GM21717 (cell line): ENCODE measurements at regions not wholly inside any gene's neighbourhood (a gene's known extent, or its start where the extent isn't known, plus 50 kb on each side); places are given as distances from the start of the nearest gene placed in this dataset.

Experiments used
- ATAC-seq: cut with Tn5 transposase; IDR thresholded peaks from one replicate; pipeline ENCODE4 v1.9.1; 2021; ENCODE audit warnings: mild to moderate bottlenecking, moderate library complexity; ENCODE audit not compliant: unreplicated experiment

- no peak for ATAC-seq
Measured at GRCh38 chr11:13062115-13062514, 53.0 kb downstream of the RASSF10 start.

GRCh38 chr11:13064593-13064992, 55.5 kb downstream of the RASSF10 start:
- ATAC-seq: no peak

GRCh38 chr11:13065200-13065787, 56.2 kb downstream of the RASSF10 start:
- no peak for ATAC-seq

- ATAC-seq: no peak
Measured at GRCh38 chr11:13068211-13068610, 59.1 kb downstream of the RASSF10 start.

- ATAC-seq: no peak
Measured at GRCh38 chr11:13073119-13073981, 64.2 kb downstream of the RASSF10 start.

GRCh38 chr11:13074714-13075464, 65.8 kb downstream of the RASSF10 start:
- no peak for ATAC-seq

- no peak for ATAC-seq
Measured at GRCh38 chr11:13076961-13077360, 67.8 kb downstream of the RASSF10 start.

GRCh38 chr11:13080861-13081260, 71.7 kb downstream of the RASSF10 start:
- ATAC-seq: no peak

- no peak for ATAC-seq
Measured at GRCh38 chr11:13082588-13082987, 73.5 kb downstream of the RASSF10 start.

- no peak for ATAC-seq
Measured at GRCh38 chr11:13090228-13090708, 81.2 kb downstream of the RASSF10 start.

GRCh38 chr11:13091373-13091772, 82.3 kb downstream of the RASSF10 start:
- ATAC-seq: no peak

- ATAC-seq: no peak
Measured at GRCh38 chr11:13091804-13092203, 82.7 kb downstream of the RASSF10 start.

GRCh38 chr11:13094930-13095687, 86.0 kb downstream of the RASSF10 start:
- ATAC-seq: no peak

- ATAC-seq: no peak
Measured at GRCh38 chr11:13098063-13098462, 88.9 kb downstream of the RASSF10 start.

- no peak for ATAC-seq
Measured at GRCh38 chr11:13098616-13099289, 89.6 kb downstream of the RASSF10 start.

- no peak for ATAC-seq
Measured at GRCh38 chr11:13101644-13102512, 92.8 kb downstream of the RASSF10 start.

- ATAC-seq: no peak
Measured at GRCh38 chr11:13102513-13102840, 93.4 kb downstream of the RASSF10 start.

GRCh38 chr11:13102865-13103539, 93.9 kb downstream of the RASSF10 start:
- ATAC-seq: no peak
